Brain microvascular endothelial cell (primary cell): ENCODE measurements at regions not wholly inside any gene's neighbourhood (a gene's known extent, or its start where the extent isn't known, plus 50 kb on each side); places are given as distances from the start of the nearest gene placed in this dataset.
A peak's percentile ranks its signal among the peaks of the same experiment; 100 is the strongest.
"Not testable (repeated sequence)": the region's sequence is repeated elsewhere in the genome, so short reads cannot be mapped to it uniquely, and the experiment has no call there.

Source experiments
- DNase-seq: peaks from one replicate; pipeline ENCODE4 v3.0.0-alpha.2; 2020
- H3K27ac ChIP-seq: fragments of 250-450 bp; sonication (Bioruptor Pico); 2 replicates; pipeline ENCODE4 v1.5.1; 2020; ENCODE audit warnings: mild to moderate bottlenecking, moderate library complexity
- H3K27me3 ChIP-seq: fragments of 250-450 bp; sonication (Bioruptor Pico); replicated peaks from 2 replicates; pipeline ENCODE4 v1.5.1; 2020; ENCODE audit warnings: mild to moderate bottlenecking
- H3K36me3 ChIP-seq: fragments of 250-450 bp; sonication (Bioruptor Pico); replicated peaks from 2 replicates; pipeline ENCODE4 v1.5.1; 2020; ENCODE audit warnings: mild to moderate bottlenecking
- H3K4me3 ChIP-seq: 2 replicates; pipeline ENCODE4 v1.5.1; 2011; ENCODE audit warnings: low read depth, mild to moderate bottlenecking, control low read depth, low read length, moderate library complexity
- CTCF ChIP-seq: IDR thresholded peaks from 2 replicates; pipeline ENCODE4 v1.5.1; 2011; ENCODE audit warnings: low read depth, mild to moderate bottlenecking, moderate library complexity, low read length, control low read depth, inconsistent platforms; ENCODE audit errors: missing control alignments
- in situ Hi-C: cut with HindIII; loops from 2 replicates; pipeline ENCODE4 v1.10.0; 2017; ENCODE audit warnings: low sequenced_read_pairs, low pct_ligation_motif_present

GRCh38 chr6:130494729-130495128 is 128.9 kb downstream of the TMEM200A start:
- peak; percentile 17 for DNase-seq
- no peak overlapping the region for H3K27ac ChIP-seq
- in situ Hi-C loops = no loop called here
- no peak overlapping the region for H3K4me3 ChIP-seq
- no peak for TF ChIP-seq CTCF
- H3K36me3 ChIP-seq = no peaks in the 10 kb centered on the region
- no peaks in the 10 kb centered on the region for H3K27me3 ChIP-seq

GRCh38 chr6:130500693-130501092 is 134.9 kb downstream of the TMEM200A start:
- in situ Hi-C loops = no loop called here
- TF ChIP-seq CTCF = no peak
- peak; percentile 67 for DNase-seq
- Histone ChIP-seq H3K4me3 (no peak overlapping the region), H3K36me3 (no peaks in the 10 kb centered on the region), H3K27ac (peak overlapping the region; percentile 56), H3K27me3 (no peaks in the 10 kb centered on the region)

- Histone ChIP-seq H3K27ac (no peak overlapping the region), H3K36me3 (no peaks in the 10 kb centered on the region), H3K4me3 (no peak overlapping the region), H3K27me3 (no peaks in the 10 kb centered on the region)
- DNase-seq = peak; percentile 34
- in situ Hi-C loops = no loop called here
- no peak for TF ChIP-seq CTCF
Measured at GRCh38 chr6:130503146-130503545, 137.3 kb downstream of the TMEM200A start.

- H3K27me3 ChIP-seq = no peaks in the 10 kb centered on the region
- H3K27ac ChIP-seq = no peak overlapping the region
- no peak for DNase-seq
- in situ Hi-C loops = no loop called here
- no peak overlapping the region for H3K4me3 ChIP-seq
- no peaks in the 10 kb centered on the region for H3K36me3 ChIP-seq
- no peak for TF ChIP-seq CTCF
Measured at GRCh38 chr6:130505808-130506598, 140.2 kb downstream of the TMEM200A start.

GRCh38 chr6:130507005-130507665 is 141.3 kb downstream of the TMEM200A start:
- H3K27ac ChIP-seq, H3K27me3 ChIP-seq, H3K36me3 ChIP-seq, DNase-seq, in situ Hi-C loops, H3K4me3 ChIP-seq: not testable (repeated sequence)

- Histone ChIP-seq H3K36me3 (no peaks in the 10 kb centered on the region), H3K27me3 (no peaks in the 10 kb centered on the region), H3K4me3 (no peak overlapping the region), H3K27ac (no peak overlapping the region)
- no peak for TF ChIP-seq CTCF
- DNase-seq = no peak
- in situ Hi-C loops = no loop called here
Measured at GRCh38 chr6:130507666-130508028, 141.8 kb downstream of the TMEM200A start.
